NCI-H1436 (cell line): ENCODE measurements at regions not wholly inside any gene's neighbourhood (a gene's known extent, or its start where the extent isn't known, plus 50 kb on each side); places are given as distances from the start of the nearest gene placed in this dataset.

Experiments used
- DNase-seq: peaks from one replicate; lab custom pipeline; 2025; lab: John Stamatoyannopoulos, UW

GRCh38 chr1:82567348-82567747, 766.6 kb downstream of the ADGRL2 start:
- no peak for DNase-seq

GRCh38 chr1:82565546-82565945, 764.8 kb downstream of the ADGRL2 start:
- DNase-seq, result no peak

- DNase-seq, result no peak
Measured at GRCh38 chr1:82565146-82565545, 764.4 kb downstream of the ADGRL2 start.

- no peak for DNase-seq
Measured at GRCh38 chr1:82564333-82564732, 763.6 kb downstream of the ADGRL2 start.

GRCh38 chr1:82562448-82562847, 761.7 kb downstream of the ADGRL2 start:
- no peak for DNase-seq

- no peak for DNase-seq
Measured at GRCh38 chr1:82560566-82560965, 759.8 kb downstream of the ADGRL2 start.

GRCh38 chr1:82555501-82555900, 754.8 kb downstream of the ADGRL2 start:
- no peak for DNase-seq

GRCh38 chr1:82549841-82550240, 749.1 kb downstream of the ADGRL2 start:
- DNase-seq, result no peak

- no peak for DNase-seq
Measured at GRCh38 chr1:82542766-82543165, 742.0 kb downstream of the ADGRL2 start.

GRCh38 chr1:82542141-82542540, 741.4 kb downstream of the ADGRL2 start:
- DNase-seq, result no peak

GRCh38 chr1:82540006-82540405, 739.3 kb downstream of the ADGRL2 start:
- no peak for DNase-seq

- DNase-seq, result no peak
Measured at GRCh38 chr1:82538876-82539275, 738.1 kb downstream of the ADGRL2 start.

- no peak for DNase-seq
Measured at GRCh38 chr1:82534996-82535395, 734.3 kb downstream of the ADGRL2 start.

GRCh38 chr1:82525378-82525777, 724.6 kb downstream of the ADGRL2 start:
- no peak for DNase-seq

GRCh38 chr1:82520611-82521010, 719.9 kb downstream of the ADGRL2 start:
- DNase-seq, result no peak

GRCh38 chr1:82517586-82517985, 716.9 kb downstream of the ADGRL2 start:
- DNase-seq, result no peak

- no peak for DNase-seq
Measured at GRCh38 chr1:82515650-82516049, 714.9 kb downstream of the ADGRL2 start.

GRCh38 chr1:82511441-82511840, 710.7 kb downstream of the ADGRL2 start:
- DNase-seq, result no peak

- DNase-seq, result no peak
Measured at GRCh38 chr1:82510431-82510830, 709.7 kb downstream of the ADGRL2 start.

GRCh38 chr1:82507011-82507410, 706.3 kb downstream of the ADGRL2 start:
- no peak for DNase-seq

- no peak for DNase-seq
Measured at GRCh38 chr1:82503822-82504221, 703.1 kb downstream of the ADGRL2 start.

GRCh38 chr1:82499022-82499421, 698.3 kb downstream of the ADGRL2 start:
- no peak for DNase-seq

GRCh38 chr1:82494117-82494516, 693.4 kb downstream of the ADGRL2 start:
- no peak for DNase-seq

- DNase-seq, result no peak
Measured at GRCh38 chr1:82492159-82492558, 691.4 kb downstream of the ADGRL2 start.
